Neural cell (in vitro differentiated cells): ENCODE measurements at regions not wholly inside any gene's neighbourhood (a gene's known extent, or its start where the extent isn't known, plus 50 kb on each side); places are given as distances from the start of the nearest gene placed in this dataset.

Experiments used
- H2AFZ ChIP-seq: fragments of 200-600, 300-800 bp; sonication (generic), shearing (Covaris generic); 2 replicates; pipeline ENCODE4 v1.6.0; 2014; ENCODE audit warnings: low read depth, mild to moderate bottlenecking, antibody characterized with exemption, low read length, moderate library complexity
- H3F3A ChIP-seq: fragments of 200-600 bp; shearing (Covaris generic); 2 replicates; pipeline ENCODE4 v1.6.1; 2016; ENCODE audit warnings: mild to moderate bottlenecking, moderate library complexity, mixed read lengths, antibody characterized with exemption, low read length; ENCODE audit not compliant: insufficient read depth, poor library complexity, severe bottlenecking
- H3K27ac ChIP-seq: fragments of 200-600, 300-800 bp; sonication (generic), shearing (Covaris generic); 2 replicates; pipeline ENCODE4 v1.5.1; 2014; ENCODE audit warnings: mild to moderate bottlenecking, low read length, moderate library complexity
- H3K27me3 ChIP-seq: fragments of 300-800, 200-600 bp; sonication (generic), shearing (Covaris generic); 2 replicates; pipeline ENCODE4 v1.6.0; 2014; ENCODE audit warnings: mild to moderate bottlenecking, low read depth, low read length, moderate library complexity; ENCODE audit not compliant: insufficient read depth
- H3K36me3 ChIP-seq: fragments of 300-800, 200-600 bp; sonication (generic), shearing (Covaris generic); 2 replicates; pipeline ENCODE4 v1.5.1; 2014; ENCODE audit warnings: mild to moderate bottlenecking, antibody characterized with exemption, low read length, moderate library complexity; ENCODE audit not compliant: insufficient read depth
- H3K4me2 ChIP-seq: fragments of 300-800, 200-600 bp; sonication (generic), shearing (Covaris generic); 2 replicates; pipeline ENCODE4 v1.6.0; 2014; ENCODE audit warnings: mild to moderate bottlenecking, low read length
- H3K4me3 ChIP-seq: fragments of 300-800, 200-600 bp; sonication (generic), shearing (Covaris generic); 2 replicates; pipeline ENCODE4 v1.5.1; 2014; ENCODE audit warnings: mild to moderate bottlenecking, low read length, moderate library complexity
- H3K79me2 ChIP-seq: fragments of 200-600 bp; shearing (Covaris generic); replicated peaks from 2 replicates; pipeline ENCODE4 v1.6.0; 2014; ENCODE audit warnings: mild to moderate bottlenecking, low read length, moderate library complexity; ENCODE audit not compliant: insufficient read depth
- H3K9ac ChIP-seq: fragments of 300-800, 200-600 bp; sonication (generic), shearing (Covaris generic); 2 replicates; pipeline ENCODE4 v1.6.1; 2016; ENCODE audit warnings: mild to moderate bottlenecking, low read length, mixed read lengths
- H3K9me2 ChIP-seq: fragments of 200-600 bp; shearing (Covaris generic); 2 replicates; pipeline ENCODE4 v1.6.1; 2016; ENCODE audit warnings: mild to moderate bottlenecking, low read length, mixed read lengths; ENCODE audit not compliant: insufficient read depth
- H3K9me3 ChIP-seq: fragments of 200-600, 300-800 bp; sonication (generic), shearing (Covaris generic); 2 replicates; pipeline ENCODE4 v1.6.1; 2016; ENCODE audit warnings: mild to moderate bottlenecking, mixed run types, low read length, moderate library complexity, mixed read lengths
- H4K20me1 ChIP-seq: fragments of 200-600 bp; shearing (Covaris generic); 2 replicates; pipeline ENCODE4 v1.6.1; 2016; ENCODE audit warnings: mild to moderate bottlenecking, mixed run types; ENCODE audit not compliant: insufficient read depth
- EP300 ChIP-seq: fragments of 450-650 bp; conservative IDR thresholded peaks from 2 replicates; pipeline ENCODE4 v1.6.1; 2014; ENCODE audit warnings: antibody characterized with exemption, mild to moderate bottlenecking, moderate library complexity; ENCODE audit not compliant: poor library complexity, severe bottlenecking
- EZH2 ChIP-seq: fragments of 200-600, 300-800 bp; shearing (Covaris generic), sonication (generic); IDR thresholded peaks from 2 replicates; pipeline ENCODE4 v1.6.1; 2014; ENCODE audit warnings: antibody characterized with exemption, low read length, borderline replicate concordance, mild to moderate bottlenecking; ENCODE audit not compliant: insufficient read depth, poor library complexity, severe bottlenecking
- MXI1 ChIP-seq: fragments of 450-650 bp; conservative IDR thresholded peaks from 2 replicates; pipeline ENCODE4 v1.6.1; 2014; ENCODE audit warnings: antibody characterized with exemption, mild to moderate bottlenecking; ENCODE audit not compliant: poor library complexity, severe bottlenecking
- POLR2AphosphoS5 ChIP-seq: IDR thresholded peaks from 2 replicates; pipeline ENCODE4 v1.6.1; 2012
- RAD21 ChIP-seq: fragments of 450-650 bp; conservative IDR thresholded peaks from 2 replicates; pipeline ENCODE4 v1.6.1; 2014; ENCODE audit warnings: antibody characterized with exemption, mild to moderate bottlenecking, moderate library complexity
- SMC3 ChIP-seq: fragments of 450-650 bp; conservative IDR thresholded peaks from 2 replicates; pipeline ENCODE4 v1.6.1; 2014; ENCODE audit warnings: antibody characterized with exemption, mild to moderate bottlenecking, moderate library complexity; ENCODE audit not compliant: poor library complexity
- TAF1 ChIP-seq: IDR thresholded peaks from 2 replicates; pipeline ENCODE4 v1.6.1; 2012; ENCODE audit warnings: low read depth
- TF ChIP-seq, protein P1 (sequence below): IDR thresholded peaks from 2 replicates; pipeline ENCODE4 v1.6.1; 2012; ENCODE audit warnings: borderline replicate concordance
- TF ChIP-seq, protein P2 (sequence below): fragments of 450-650 bp; IDR thresholded peaks from 2 replicates; pipeline ENCODE4 v1.5.1; 2014; ENCODE audit warnings: antibody characterized with exemption, mild to moderate bottlenecking, moderate library complexity; ENCODE audit not compliant: poor library complexity, severe bottlenecking

DNA sequence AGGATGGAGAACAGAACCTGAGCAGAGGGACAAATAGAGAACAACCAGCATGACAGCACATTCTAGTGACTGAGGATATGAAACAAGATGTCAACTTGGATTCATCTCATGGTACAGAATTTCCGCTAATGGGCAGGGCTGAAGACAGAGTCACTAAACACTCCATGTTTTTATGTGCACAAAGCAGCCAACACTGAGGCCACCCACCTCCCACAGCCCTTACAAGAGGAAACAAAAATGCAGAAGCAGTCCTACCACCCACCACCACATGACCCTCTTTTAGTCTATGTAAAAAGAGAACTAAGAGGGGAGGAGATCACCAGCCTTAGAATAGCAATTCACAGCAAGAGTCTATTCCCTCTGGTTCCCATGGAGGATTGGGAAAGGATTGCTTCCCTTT is 131.4 kb upstream of the UBE2E2 start:
- H3K36me3 ChIP-seq = no peaks in the 10 kb centered on the region
- no peak overlapping the region for H3K4me3 ChIP-seq
- H3K79me2 ChIP-seq = no peaks in the 10 kb centered on the region
- H3K9me2 ChIP-seq = no peaks in the 10 kb centered on the region
- TF ChIP-seq, protein P1, sequence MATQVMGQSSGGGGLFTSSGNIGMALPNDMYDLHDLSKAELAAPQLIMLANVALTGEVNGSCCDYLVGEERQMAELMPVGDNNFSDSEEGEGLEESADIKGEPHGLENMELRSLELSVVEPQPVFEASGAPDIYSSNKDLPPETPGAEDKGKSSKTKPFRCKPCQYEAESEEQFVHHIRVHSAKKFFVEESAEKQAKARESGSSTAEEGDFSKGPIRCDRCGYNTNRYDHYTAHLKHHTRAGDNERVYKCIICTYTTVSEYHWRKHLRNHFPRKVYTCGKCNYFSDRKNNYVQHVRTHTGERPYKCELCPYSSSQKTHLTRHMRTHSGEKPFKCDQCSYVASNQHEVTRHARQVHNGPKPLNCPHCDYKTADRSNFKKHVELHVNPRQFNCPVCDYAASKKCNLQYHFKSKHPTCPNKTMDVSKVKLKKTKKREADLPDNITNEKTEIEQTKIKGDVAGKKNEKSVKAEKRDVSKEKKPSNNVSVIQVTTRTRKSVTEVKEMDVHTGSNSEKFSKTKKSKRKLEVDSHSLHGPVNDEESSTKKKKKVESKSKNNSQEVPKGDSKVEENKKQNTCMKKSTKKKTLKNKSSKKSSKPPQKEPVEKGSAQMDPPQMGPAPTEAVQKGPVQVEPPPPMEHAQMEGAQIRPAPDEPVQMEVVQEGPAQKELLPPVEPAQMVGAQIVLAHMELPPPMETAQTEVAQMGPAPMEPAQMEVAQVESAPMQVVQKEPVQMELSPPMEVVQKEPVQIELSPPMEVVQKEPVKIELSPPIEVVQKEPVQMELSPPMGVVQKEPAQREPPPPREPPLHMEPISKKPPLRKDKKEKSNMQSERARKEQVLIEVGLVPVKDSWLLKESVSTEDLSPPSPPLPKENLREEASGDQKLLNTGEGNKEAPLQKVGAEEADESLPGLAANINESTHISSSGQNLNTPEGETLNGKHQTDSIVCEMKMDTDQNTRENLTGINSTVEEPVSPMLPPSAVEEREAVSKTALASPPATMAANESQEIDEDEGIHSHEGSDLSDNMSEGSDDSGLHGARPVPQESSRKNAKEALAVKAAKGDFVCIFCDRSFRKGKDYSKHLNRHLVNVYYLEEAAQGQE = no peak
- TF ChIP-seq EP300 (no peak), EZH2 (no peak), RAD21 (no peak), POLR2AphosphoS5 (no peak), SMC3 (no peak), TAF1 (no peak), MXI1 (no peak)
- TF ChIP-seq, protein P2, sequence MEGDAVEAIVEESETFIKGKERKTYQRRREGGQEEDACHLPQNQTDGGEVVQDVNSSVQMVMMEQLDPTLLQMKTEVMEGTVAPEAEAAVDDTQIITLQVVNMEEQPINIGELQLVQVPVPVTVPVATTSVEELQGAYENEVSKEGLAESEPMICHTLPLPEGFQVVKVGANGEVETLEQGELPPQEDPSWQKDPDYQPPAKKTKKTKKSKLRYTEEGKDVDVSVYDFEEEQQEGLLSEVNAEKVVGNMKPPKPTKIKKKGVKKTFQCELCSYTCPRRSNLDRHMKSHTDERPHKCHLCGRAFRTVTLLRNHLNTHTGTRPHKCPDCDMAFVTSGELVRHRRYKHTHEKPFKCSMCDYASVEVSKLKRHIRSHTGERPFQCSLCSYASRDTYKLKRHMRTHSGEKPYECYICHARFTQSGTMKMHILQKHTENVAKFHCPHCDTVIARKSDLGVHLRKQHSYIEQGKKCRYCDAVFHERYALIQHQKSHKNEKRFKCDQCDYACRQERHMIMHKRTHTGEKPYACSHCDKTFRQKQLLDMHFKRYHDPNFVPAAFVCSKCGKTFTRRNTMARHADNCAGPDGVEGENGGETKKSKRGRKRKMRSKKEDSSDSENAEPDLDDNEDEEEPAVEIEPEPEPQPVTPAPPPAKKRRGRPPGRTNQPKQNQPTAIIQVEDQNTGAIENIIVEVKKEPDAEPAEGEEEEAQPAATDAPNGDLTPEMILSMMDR = no peak
- H3K9me3 ChIP-seq = no peaks in the 10 kb centered on the region
- H3K9ac ChIP-seq = no peak overlapping the region
- H3K27ac ChIP-seq = no peak overlapping the region
- no peak overlapping the region for H2AFZ ChIP-seq
- no peaks in the 10 kb centered on the region for H4K20me1 ChIP-seq
- H3F3A ChIP-seq = no peaks in the 10 kb centered on the region
- H3K4me2 ChIP-seq = no peak overlapping the region
- H3K27me3 ChIP-seq = no peaks in the 10 kb centered on the region

DNA sequence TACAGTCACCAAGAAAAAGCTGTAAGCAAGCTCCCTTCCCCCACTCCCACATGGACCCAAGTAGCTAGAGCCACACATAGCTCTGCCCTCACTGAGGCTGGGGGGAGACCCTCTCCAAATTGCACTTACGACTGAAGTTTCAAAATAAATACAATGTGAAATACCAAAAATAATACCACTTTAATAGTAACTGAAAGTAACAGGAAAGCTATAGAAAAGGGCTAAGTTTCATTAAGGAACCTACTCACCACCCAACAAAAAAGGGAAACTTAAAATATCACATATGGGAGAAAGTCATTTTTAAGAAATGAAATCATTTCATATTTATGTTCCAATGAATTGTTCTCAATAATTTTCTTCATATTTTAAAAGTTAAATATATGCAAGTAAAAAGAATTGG is 130.4 kb upstream of the UBE2E2 start:
- Histone ChIP-seq H3K4me3 (no peak overlapping the region), H2AFZ (no peak overlapping the region), H3K79me2 (no peaks in the 10 kb centered on the region), H3K9me3 (no peaks in the 10 kb centered on the region), H3K27ac (no peak overlapping the region), H3K36me3 (no peaks in the 10 kb centered on the region), H4K20me1 (no peaks in the 10 kb centered on the region), H3K4me2 (no peak overlapping the region), H3K27me3 (no peaks in the 10 kb centered on the region), H3F3A (no peaks in the 10 kb centered on the region), H3K9me2 (no peaks in the 10 kb centered on the region), H3K9ac (no peak overlapping the region)
- no peak for TF ChIP-seq POLR2AphosphoS5
- no peak for TF ChIP-seq RAD21

DNA sequence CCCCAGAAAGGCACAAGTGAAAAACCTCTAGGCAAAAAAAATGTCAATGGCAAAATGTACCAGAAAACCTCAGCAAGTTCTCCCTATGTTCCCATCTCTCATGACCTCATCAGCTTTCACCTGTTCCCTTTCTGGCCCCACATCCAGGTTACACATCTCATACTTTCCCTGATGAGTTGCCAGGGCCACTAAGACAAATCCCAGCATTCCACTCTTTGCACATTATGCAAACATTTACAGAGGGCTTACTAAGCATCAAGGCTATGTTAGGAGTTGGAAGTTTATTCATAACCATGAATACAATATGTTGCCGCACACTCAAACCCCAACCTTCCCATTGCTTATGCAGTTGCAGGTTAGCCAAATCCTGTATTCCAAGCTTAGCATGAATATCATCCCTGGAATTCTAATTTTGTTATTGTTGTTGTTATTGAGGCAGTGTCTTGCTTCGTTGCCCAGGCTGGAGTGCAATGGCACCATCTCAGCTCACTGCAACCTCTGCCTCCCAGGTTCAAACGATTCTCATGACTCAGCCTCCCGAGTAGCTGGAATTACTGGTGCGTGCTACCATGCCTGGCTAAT is 129.3 kb upstream of the UBE2E2 start:
- Histone ChIP-seq H3K4me3 (no peak overlapping the region), H3K4me2 (no peak overlapping the region), H4K20me1 (no peaks in the 10 kb centered on the region), H3K9me3 (no peaks in the 10 kb centered on the region), H3K9me2 (no peaks in the 10 kb centered on the region), H3K9ac (no peak overlapping the region), H3K36me3 (no peaks in the 10 kb centered on the region), H3K27me3 (no peaks in the 10 kb centered on the region), H3F3A (no peaks in the 10 kb centered on the region), H3K27ac (no peak overlapping the region), H2AFZ (no peak overlapping the region), H3K79me2 (no peaks in the 10 kb centered on the region)
- TF ChIP-seq RAD21 = no peak
- no peak for TF ChIP-seq MXI1
- TF ChIP-seq, protein P1 = no peak
- TF ChIP-seq POLR2AphosphoS5 = no peak
- TF ChIP-seq EP300 = no peak
- TF ChIP-seq SMC3 = no peak
- no peak for TF ChIP-seq TAF1
- TF ChIP-seq, protein P2 = no peak
- no peak for TF ChIP-seq EZH2
